GM21529 (cell line): ENCODE measurements at regions not wholly inside any gene's neighbourhood (a gene's known extent, or its start where the extent isn't known, plus 50 kb on each side); places are given as distances from the start of the nearest gene placed in this dataset.

ENCODE experiments used
- ATAC-seq: cut with Tn5 transposase; IDR thresholded peaks from one replicate; pipeline ENCODE4 v1.9.1; 2021; ENCODE audit not compliant: unreplicated experiment

- ATAC-seq = no peak
Observed at GRCh38 chr6:111957623-111958315, 84.5 kb upstream of the FYN start.

GRCh38 chr6:111958534-111958933 is 85.3 kb upstream of the FYN start:
- ATAC-seq = no peak

- no peak for ATAC-seq
Observed at GRCh38 chr6:111959766-111960165, 86.5 kb upstream of the FYN start.

- ATAC-seq = no peak
Observed at GRCh38 chr6:111967131-111967530, 86.8 kb upstream of the CCN6 start.

- ATAC-seq = no peak
Observed at GRCh38 chr6:111970426-111970825, 83.5 kb upstream of the CCN6 start.

- no peak for ATAC-seq
Observed at GRCh38 chr6:111971181-111971841, 82.6 kb upstream of the CCN6 start.

- no peak for ATAC-seq
Observed at GRCh38 chr6:111971866-111972532, 81.9 kb upstream of the CCN6 start.

GRCh38 chr6:111972745-111973117 is 81.2 kb upstream of the CCN6 start:
- no peak for ATAC-seq

GRCh38 chr6:111973118-111973761 is 80.7 kb upstream of the CCN6 start:
- ATAC-seq = no peak

- no peak for ATAC-seq
Observed at GRCh38 chr6:111973927-111974639, 79.8 kb upstream of the CCN6 start.

- no peak for ATAC-seq
Observed at GRCh38 chr6:111975466-111975865, 78.4 kb upstream of the CCN6 start.

- ATAC-seq = no peak
Observed at GRCh38 chr6:111976139-111976538, 77.8 kb upstream of the CCN6 start.

- ATAC-seq = no peak
Observed at GRCh38 chr6:111978532-111979149, 75.3 kb upstream of the CCN6 start.

- no peak for ATAC-seq
Observed at GRCh38 chr6:111979633-111980032, 74.3 kb upstream of the CCN6 start.

- ATAC-seq = no peak
Observed at GRCh38 chr6:111980143-111980542, 73.8 kb upstream of the CCN6 start.

GRCh38 chr6:111980971-111981840 is 72.7 kb upstream of the CCN6 start:
- no peak for ATAC-seq

- ATAC-seq = no peak
Observed at GRCh38 chr6:111982681-111983080, 71.2 kb upstream of the CCN6 start.

GRCh38 chr6:111983193-111983592 is 70.7 kb upstream of the CCN6 start:
- ATAC-seq = no peak

GRCh38 chr6:111984081-111984480 is 69.8 kb upstream of the CCN6 start:
- no peak for ATAC-seq
